ENCODE measurements at regions not wholly inside any gene's neighbourhood (a gene's known extent, or its start where the extent isn't known, plus 50 kb on each side); places are given as distances from the start of the nearest gene placed in this dataset.

GRCh38 chr20:51159303-51159702, 136.4 kb upstream of the KCNG1 start:
- DNase-seq (ENCODE audit: low read depth in 2 of 2) = no peak

DNA sequence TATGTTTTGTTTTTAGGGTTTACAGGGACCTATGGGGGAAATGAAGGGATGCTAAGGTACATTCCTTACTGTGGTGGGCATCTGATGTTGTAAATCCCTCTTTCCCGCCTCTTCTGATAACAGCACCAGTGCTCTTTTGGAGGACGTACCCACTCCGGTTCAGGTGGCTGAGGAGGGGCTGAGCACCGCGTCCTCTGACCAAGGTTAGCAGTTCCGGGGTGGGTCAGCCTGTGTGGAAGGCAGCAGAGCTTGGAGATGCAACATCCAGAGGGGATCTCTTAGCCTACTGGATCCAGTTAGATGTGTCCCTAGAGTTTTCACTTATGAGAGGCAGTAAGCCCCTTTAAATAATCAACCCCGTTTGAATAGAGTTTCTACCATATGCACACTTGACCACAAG, 135.3 kb upstream of the KCNG1 start:
- no peak for DNase-seq (ENCODE audit: low read depth in 2 of 2)

DNA sequence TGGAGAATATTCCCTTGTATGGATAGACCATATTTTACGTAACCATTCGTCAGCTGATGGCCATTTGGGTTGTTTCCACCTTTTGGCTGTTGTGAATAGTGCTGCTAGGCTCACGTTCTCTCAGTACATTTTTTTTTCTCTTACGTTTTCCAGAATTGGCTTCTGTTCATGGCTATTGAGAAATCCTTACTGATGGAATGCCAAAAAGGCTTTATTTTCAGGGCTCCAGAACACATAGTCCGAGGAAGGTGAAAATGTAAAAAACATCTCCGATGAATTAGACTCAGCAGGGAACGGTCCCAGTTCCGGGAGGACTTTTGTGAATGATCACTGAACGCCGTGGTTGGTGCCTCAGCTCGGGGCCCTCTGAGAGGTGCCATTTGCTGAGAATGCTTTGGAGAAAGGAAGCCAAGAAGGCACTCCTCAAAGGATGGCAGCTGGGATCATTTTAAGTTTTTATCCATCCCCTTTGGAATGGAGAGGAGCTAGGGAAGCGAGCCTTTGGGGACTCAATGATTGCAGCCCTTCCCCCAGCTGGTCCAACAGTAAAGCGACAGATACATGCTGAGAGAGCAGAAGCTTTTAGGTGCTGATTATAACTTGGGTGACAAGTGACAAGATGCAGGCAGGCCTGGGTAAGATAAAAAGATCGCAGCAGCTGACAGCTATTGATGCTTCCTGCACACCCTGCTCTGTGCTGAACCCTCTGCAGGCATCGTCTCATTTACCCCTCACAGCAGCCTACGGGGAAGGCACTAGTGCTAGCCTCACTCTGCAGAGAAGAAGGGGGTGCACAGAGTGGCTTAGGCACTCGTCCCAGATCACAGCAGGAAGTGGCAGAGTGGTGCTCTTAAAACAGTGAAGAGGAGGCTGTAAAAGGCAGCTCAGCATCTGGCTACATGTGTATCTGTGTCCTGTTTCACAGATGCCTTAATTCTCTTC, 133.4 kb upstream of the KCNG1 start:
- no peak for DNase-seq (ENCODE audit: low read depth in 2 of 2)

DNA sequence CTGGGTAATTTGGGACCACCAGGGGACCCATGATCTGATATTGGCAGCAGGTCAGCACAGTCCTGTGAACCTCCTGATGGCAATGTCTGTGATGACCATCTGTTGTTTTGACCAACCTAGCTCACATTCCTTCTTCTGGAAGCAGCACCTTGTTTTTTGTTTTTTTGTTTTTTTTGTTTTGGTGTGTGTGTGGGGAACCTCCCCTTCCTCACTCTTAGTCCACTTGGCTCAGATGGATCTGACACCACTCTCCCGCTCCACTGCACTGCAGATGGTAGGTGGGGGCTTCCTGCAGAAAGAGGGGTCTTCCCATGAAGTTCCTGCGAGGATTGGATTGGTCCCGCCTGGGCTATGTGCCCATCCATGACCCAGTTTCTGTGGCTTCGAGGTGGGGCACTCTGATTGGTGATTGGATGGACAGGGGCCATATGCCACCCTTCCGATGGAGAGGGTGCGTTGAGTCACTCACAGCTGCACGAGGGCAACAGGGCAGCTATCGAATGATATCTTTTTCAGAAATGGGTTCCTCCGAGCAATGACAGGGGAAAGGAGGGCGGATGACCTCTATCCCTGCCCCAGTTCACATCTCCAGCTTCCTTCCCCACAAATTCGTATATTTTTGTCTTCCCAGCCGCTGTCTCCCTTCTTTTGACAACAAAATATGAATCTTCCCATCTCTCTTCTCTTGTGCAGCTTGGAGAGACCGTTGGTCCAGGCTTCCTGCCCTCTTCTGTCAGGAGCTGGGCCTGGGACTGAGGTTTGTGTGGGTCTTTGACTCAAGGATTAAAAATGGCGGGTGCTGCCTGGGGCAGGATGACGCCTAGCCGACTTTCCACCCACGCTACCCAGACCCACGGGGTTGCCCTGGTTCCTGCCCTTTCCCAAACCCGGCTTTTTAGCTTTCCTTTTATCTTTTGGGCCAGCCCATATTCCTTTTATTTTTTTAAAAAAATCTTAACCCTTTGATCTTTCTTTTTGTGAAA, 132.1 kb upstream of the KCNG1 start:
- DNase-seq (ENCODE audit: low read depth in 2 of 2) = no peak

DNA sequence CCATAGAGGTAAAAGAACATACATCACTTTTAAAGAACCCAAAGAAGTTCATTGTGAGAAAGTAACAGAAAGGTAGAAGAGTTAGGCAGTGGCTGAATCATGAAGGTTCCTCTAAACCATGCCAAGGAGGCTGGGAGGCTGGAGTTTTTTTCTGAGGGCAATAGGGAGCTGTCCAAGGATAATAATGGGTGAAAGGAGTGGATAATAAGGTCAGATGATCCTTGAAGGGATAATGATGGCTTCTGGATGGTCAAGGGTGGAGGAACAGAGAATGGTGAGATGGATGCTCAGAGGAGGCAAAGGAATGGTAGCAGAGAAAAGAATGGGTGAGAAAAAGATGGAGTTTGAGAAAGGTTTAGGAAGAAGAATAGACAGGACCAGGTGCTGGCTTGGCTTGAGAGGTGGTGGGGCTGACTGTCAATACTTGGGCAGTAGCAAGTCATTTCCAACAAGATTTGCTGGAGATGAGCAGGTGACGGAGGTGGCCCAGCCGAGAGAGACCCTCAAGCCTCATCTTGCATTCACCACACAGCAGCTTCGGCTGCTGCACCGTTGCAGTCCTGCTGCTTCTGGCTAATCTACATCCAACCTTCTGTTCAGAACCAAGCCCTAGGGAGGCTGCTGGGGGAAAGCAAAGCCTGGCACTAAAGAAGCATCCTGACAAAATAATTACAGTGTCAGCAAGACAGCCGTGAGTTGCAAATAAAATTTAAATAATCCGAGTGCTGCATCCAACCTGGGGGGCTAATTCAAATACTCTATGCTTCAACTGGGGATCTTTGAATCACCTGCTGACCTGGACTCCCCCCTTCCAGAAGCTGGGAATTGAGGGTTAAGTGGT, 131.2 kb upstream of the KCNG1 start:
- DNase-seq (ENCODE audit: low read depth in 2 of 2) = no peak

- no peak for DNase-seq (ENCODE audit: low read depth in 2 of 2)
Observed at GRCh38 chr20:51148941-51149340, 126.0 kb upstream of the KCNG1 start.

GRCh38 chr20:51144476-51144875, 121.6 kb upstream of the KCNG1 start:
- DNase-seq (ENCODE audit: low read depth in 2 of 2) = no peak

- DNase-seq (ENCODE audit: low read depth in 2 of 2) = no peak
Observed at GRCh38 chr20:51143652-51144051, 120.7 kb upstream of the KCNG1 start.

GRCh38 chr20:51142448-51142847, 119.5 kb upstream of the KCNG1 start:
- DNase-seq (ENCODE audit: low read depth in 2 of 2) = no peak

DNA sequence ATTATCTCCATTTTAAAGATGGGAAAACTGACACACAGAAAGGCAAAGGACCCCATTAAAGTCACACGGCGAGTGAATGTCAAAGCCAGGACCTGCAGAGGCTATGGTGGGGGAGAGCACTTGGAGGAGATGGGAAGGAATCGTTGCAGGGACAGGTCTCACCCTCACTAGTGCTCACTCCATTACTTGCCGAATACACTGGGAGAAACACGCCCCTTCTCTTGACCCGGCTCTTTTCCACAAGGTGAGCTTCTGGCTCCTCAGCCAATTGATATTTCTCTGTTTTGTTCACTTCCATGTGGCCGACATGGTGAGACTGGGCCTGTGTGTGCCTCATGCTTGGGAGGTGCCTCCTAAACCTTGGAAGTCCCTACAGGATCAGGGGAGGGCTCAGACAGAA, 117.8 kb upstream of the KCNG1 start:
- DNase-seq (ENCODE audit: low read depth in 2 of 2) = no peak

GRCh38 chr20:51139891-51140290, 117.0 kb upstream of the KCNG1 start:
- no peak for DNase-seq (ENCODE audit: low read depth in 2 of 2)

DNA sequence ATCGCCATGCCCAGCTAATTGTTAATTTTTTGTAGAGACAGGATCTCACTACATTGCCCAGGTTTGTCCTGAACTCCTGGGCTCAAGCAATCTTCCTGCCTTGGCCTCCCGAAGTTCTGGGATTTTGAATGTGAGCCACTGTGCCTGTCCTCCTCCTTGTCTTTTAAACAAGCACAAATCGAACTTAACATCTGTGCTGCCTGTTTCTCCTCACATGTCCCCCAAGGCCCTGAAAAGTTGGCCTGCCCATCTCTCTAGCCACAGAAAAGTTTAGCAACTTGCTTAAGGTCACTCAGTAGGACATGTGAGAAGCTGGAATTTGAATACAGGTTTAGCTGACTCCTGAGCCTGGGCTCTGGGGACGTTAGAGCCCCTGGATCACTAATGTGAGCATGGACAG, 115.7 kb upstream of the KCNG1 start:
- DNase-seq (ENCODE audit: low read depth in 2 of 2) = no peak

DNA sequence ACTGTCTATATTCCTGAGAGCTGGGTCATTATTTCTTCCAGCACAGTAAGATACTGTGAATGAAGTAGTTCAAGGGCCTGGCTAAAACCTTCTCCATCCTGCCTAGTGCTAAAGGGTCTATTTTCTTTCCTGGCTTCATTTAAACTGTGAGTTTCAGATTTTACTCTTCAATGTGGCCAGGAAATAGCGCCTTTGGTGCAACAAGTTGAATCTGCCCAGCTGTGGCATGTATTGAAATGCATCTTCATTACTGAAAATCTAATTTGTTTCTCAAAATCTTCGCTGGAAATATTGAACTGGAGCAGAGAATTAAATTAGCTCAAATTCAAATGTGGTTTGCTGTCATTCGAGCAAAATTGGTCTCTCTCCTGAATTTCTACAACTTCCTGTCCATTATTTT, 114.6 kb upstream of the KCNG1 start:
- DNase-seq (ENCODE audit: low read depth in 2 of 2) = no peak

DNA sequence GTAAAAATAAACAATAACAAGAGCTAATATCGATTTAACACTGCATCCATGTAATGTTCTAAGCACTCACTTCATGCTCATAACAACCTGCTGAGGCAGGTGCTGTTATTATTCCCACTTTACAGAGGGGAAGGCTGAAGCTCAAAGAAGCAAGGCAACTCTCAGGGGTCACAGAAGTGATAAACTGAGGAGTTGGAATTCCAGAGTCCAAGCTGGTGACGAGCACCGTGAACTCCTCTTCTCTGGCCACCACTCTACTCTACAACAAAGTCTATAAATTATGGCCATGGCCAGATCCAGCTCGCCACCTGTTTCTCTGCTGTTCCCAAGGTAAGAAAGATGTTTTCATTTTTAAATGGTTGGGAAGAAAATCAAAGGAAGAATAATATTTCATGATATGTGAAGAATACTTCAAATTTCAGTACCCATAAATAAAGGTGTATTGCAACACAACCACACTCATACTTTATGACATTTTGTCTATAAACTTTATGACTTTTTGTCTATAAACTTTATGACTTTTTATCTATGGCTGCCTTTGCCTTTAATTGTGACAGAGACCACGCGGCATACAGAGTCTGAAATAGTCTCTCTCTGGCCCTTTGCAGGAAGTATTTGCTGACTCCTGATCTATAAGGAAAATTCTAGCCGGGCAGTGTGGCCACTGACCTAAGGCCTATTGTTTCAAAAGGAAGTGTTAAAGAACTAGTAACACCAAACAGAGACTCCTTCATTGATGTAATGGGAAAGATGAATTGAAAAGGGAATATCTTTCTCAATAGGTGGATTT, 113.2 kb upstream of the KCNG1 start:
- no peak for DNase-seq (ENCODE audit: low read depth in 2 of 2)

GRCh38 chr20:51134405-51134804, 111.5 kb upstream of the KCNG1 start:
- DNase-seq (ENCODE audit: low read depth in 2 of 2) = no peak

DNA sequence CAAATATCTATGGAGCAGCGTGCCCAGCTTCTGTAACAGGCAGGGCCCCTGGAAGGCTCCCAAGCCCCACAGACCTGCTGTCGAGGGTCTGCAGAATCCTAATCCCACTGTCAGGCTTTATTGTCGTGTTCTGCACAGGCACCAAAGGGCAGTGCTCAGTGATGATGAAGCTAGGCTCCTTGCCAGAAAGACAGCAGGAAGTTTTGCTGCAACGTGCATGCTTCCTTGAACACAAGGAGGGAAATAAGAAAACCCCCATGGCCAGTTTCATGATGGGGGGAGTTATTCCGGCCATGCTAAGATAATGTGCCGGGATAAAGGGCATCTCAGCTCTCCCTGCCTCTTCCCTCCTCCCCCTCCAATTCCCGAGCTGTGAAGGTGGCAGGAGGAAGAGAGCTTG, 109.4 kb upstream of the KCNG1 start:
- no peak for DNase-seq (ENCODE audit: low read depth in 2 of 2)

DNA sequence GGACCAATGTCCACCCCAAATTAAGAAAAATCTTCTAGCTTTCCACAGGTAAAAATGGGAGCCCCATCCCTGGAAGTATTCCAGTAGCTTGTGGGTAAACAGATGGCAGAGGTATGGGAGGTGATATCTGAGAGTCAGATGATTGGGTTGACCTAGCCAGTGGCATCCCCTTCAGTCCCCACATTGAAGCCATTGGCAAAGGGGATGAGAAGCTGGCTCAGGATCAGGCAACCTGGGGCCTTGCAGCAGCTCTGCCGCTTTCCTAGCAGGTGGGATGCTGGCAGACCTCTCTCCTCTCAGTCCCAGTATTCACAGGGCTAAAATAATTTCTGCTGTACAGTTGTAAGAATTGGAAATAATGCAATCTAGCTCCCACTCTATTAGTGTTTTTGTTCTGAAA, 108.9 kb upstream of the KCNG1 start:
- DNase-seq (ENCODE audit: low read depth in 2 of 2) = no peak

- no peak for DNase-seq (ENCODE audit: low read depth in 2 of 2)
Observed at GRCh38 chr20:51129147-51129776, 106.4 kb upstream of the KCNG1 start.

- no peak for DNase-seq (ENCODE audit: low read depth in 2 of 2)
Observed at GRCh38 chr20:51128198-51128597, 105.3 kb upstream of the KCNG1 start.

- no peak for DNase-seq (ENCODE audit: low read depth in 2 of 2)
Observed at GRCh38 chr20:51127713-51128112, 104.8 kb upstream of the KCNG1 start.
